GM12878 (cell line): ENCODE measurements at regions not wholly inside any gene's neighbourhood (a gene's known extent, or its start where the extent isn't known, plus 50 kb on each side); places are given as distances from the start of the nearest gene placed in this dataset.

Experiments
- ATAC-seq: fragments of 200-7000 bp; cut with Tn5 transposase; 3 replicates; pipeline ENCODE4 v1.9.1; 2020; ENCODE audit warnings: mild to moderate bottlenecking, moderate library complexity
- BruUV-seq: library from RNA; stranded (reverse); fragments of 400-500 nt; replicated peaks from 2 replicates; lab custom pipeline; 2021; lab: Mats Ljungman, UMichigan
- CTCF ChIA-PET: fragments of 300-600 bp; sonication (Branson Sonifier 250); formaldehyde crosslinking; extraction: SDS; loops from one replicate; lab custom pipeline; 2021; ENCODE audit warnings: inconsistent platforms; lab: Yijun Ruan, JAX
- POLR2A ChIA-PET: fragments of 350-600 bp; formaldehyde crosslinking; extraction: SDS; loops from one replicate; lab custom pipeline; 2021; ENCODE audit warnings: inconsistent platforms; lab: Charles Lee
- RAD21 ChIA-PET: fragments of 300-600 bp; sonication (Branson Sonifier 250); formaldehyde crosslinking; loops from one replicate; lab custom pipeline; 2023; ENCODE audit warnings: antibody characterized with exemption; ENCODE audit not compliant: unreplicated experiment; lab: Charles Lee
- SMC1A ChIA-PET: fragments of 300-600 bp; sonication (Branson Sonifier 250); formaldehyde crosslinking; loops from one replicate; lab custom pipeline; 2023; ENCODE audit not compliant: unreplicated experiment, uncharacterized antibody; lab: Charles Lee
- DNase-seq: peaks from one replicate; pipeline ENCODE4 v3.0.0-alpha.2; 2011; ENCODE audit warnings: low read depth, low spot score
- FAIRE-seq: peaks from 3 replicates; lab custom pipeline; 2011; peaks lifted over from hg19 to GRCh38; lab: Jason Lieb, UNC
- H2AFZ ChIP-seq: 2 replicates; pipeline ENCODE4 v1.6.0; 2011; ENCODE audit warnings: low read depth, low read length, control low read depth; ENCODE audit not compliant: control insufficient read depth
- H3K27ac ChIP-seq: 2 replicates; pipeline ENCODE4 v1.5.1; 2011; ENCODE audit warnings: control low read depth; ENCODE audit not compliant: control insufficient read depth, insufficient read depth
- H3K27me3 ChIP-seq, 2 experiments: replicated peaks in 1 of 2; 2 replicates each; pipeline versions ENCODE4 v1.6.0 to v1.6.1; 2011; ENCODE audit warnings: low read length in 1 of 2; ENCODE audit not compliant: control insufficient read depth in 2 of 2, insufficient read depth in 2 of 2
- H3K36me3 ChIP-seq, 2 experiments: 2 replicates each; pipeline ENCODE4 v1.5.1; 2011; ENCODE audit warnings: low read length in 1 of 2; ENCODE audit not compliant: control insufficient read depth in 2 of 2, insufficient read depth in 2 of 2
- H3K4me1 ChIP-seq: 2 replicates; pipeline ENCODE4 v1.6.1; 2011; ENCODE audit warnings: mild to moderate bottlenecking, low read length, moderate library complexity, mixed read lengths; ENCODE audit not compliant: control insufficient read depth, insufficient read depth
- H3K4me2 ChIP-seq: 2 replicates; pipeline ENCODE4 v1.6.0; 2011; ENCODE audit warnings: control low read depth; ENCODE audit not compliant: control insufficient read depth, insufficient read depth
- H3K4me3 ChIP-seq: fragments of 200-600 bp; sonication (generic); 2 replicates; pipeline ENCODE4 v1.5.1; 2016
- H3K79me2 ChIP-seq: 2 replicates; pipeline ENCODE4 v1.6.0; 2011; ENCODE audit warnings: low read length; ENCODE audit not compliant: control insufficient read depth, insufficient read depth
- H3K9ac ChIP-seq: 2 replicates; pipeline ENCODE4 v1.8.0; 2011; ENCODE audit warnings: low read length, control low read depth, mixed read lengths; ENCODE audit not compliant: control insufficient read depth, insufficient read depth
- H3K9me3 ChIP-seq: replicated peaks from 3 replicates; pipeline ENCODE4 v1.5.1; 2011; ENCODE audit warnings: mild to moderate bottlenecking, low read length; ENCODE audit not compliant: control insufficient read depth, insufficient read depth
- H4K20me1 ChIP-seq: 2 replicates; pipeline ENCODE4 v1.6.0; 2011; ENCODE audit not compliant: control insufficient read depth, insufficient read depth
- CBX5 ChIP-seq: sonication (generic); IDR thresholded peaks from 2 replicates; pipeline ENCODE4 v1.6.1; 2016; ENCODE audit warnings: low read depth, moderate library complexity, mild to moderate bottlenecking, inconsistent platforms
- CHD4 ChIP-seq: fragments of 200-600 bp; sonication (generic); IDR thresholded peaks from 2 replicates; pipeline ENCODE4 v1.6.1; 2016; ENCODE audit warnings: mild to moderate bottlenecking
- FOXM1 ChIP-seq: IDR thresholded peaks from 2 replicates; pipeline ENCODE4 v1.6.1; 2012; ENCODE audit warnings: low read depth, mild to moderate bottlenecking, inconsistent platforms, low read length, moderate library complexity
- GATAD2B ChIP-seq: fragments of 450-650 bp; conservative IDR thresholded peaks from 2 replicates; pipeline ENCODE4 v1.6.1; 2017; ENCODE audit warnings: low read depth, mild to moderate bottlenecking, moderate library complexity
- HDGF ChIP-seq: fragments of 450-650 bp; IDR thresholded peaks from 2 replicates; pipeline ENCODE4 v1.6.1; 2016; ENCODE audit warnings: antibody characterized with exemption
- JUNB ChIP-seq: IDR thresholded peaks from 2 replicates; pipeline ENCODE4 v1.6.1; 2016; ENCODE audit warnings: antibody characterized with exemption, mild to moderate bottlenecking
- KAT2A ChIP-seq: conservative IDR thresholded peaks from 2 replicates; pipeline ENCODE4 v1.6.1; 2011; ENCODE audit warnings: low read depth, low read length; ENCODE audit not compliant: control insufficient read depth
- LARP7 ChIP-seq: fragments of 450-650 bp; IDR thresholded peaks from 2 replicates; pipeline ENCODE4 v1.6.1; 2017; ENCODE audit warnings: mild to moderate bottlenecking
- MEF2A ChIP-seq: IDR thresholded peaks from 2 replicates; pipeline ENCODE4 v1.6.1; 2011; ENCODE audit warnings: low read depth, mild to moderate bottlenecking, low read length, moderate library complexity; ENCODE audit not compliant: insufficient read depth
- NFYB ChIP-seq: IDR thresholded peaks from 2 replicates; pipeline ENCODE4 v1.6.1; 2011; ENCODE audit warnings: low read depth, mild to moderate bottlenecking, low read length, improper control_type of control experiment, moderate library complexity; ENCODE audit not compliant: insufficient read depth
- RELA ChIP-seq: fragments of 450-650 bp; IDR thresholded peaks from 2 replicates; pipeline ENCODE4 v1.8.0; 2014; ENCODE audit warnings: borderline replicate concordance; ENCODE audit not compliant: partially characterized antibody
- ZNF384 ChIP-seq: IDR thresholded peaks from 2 replicates; pipeline ENCODE4 v1.6.1; 2012; ENCODE audit warnings: low read depth, mild to moderate bottlenecking, low read length, improper control_type of control experiment, borderline replicate concordance
- WGBS: methylation state at CpG from one replicate; pipeline ENCODE4 v1.1.6; 2016; ENCODE audit warnings: low lambda C conversion rate; ENCODE audit not compliant: insufficient replicate concordance, insufficient coverage; ENCODE audit errors: missing lambda C conversion rate; 5-methylcytosine and 5-hydroxymethylcytosine counted together
- in situ Hi-C: fragments of 300-500 bp; cut with MboI; formaldehyde crosslinking; loops from 9 replicates; pipeline ENCODE4 v1.14.3; 2018; ENCODE audit warnings: mixed read lengths
- intact Hi-C: fragments of 100-400 bp; cut with micrococcal nuclease; formaldehyde crosslinking; loops from one replicate; pipeline ENCODE4 v1.14.2; 2022; ENCODE audit not compliant: unreplicated experiment
- TF ChIP-seq, protein P1 (sequence below): IDR thresholded peaks from 2 replicates; pipeline ENCODE4 v1.6.1; 2012; ENCODE audit warnings: low read depth, low read length, improper control_type of control experiment

DNA sequence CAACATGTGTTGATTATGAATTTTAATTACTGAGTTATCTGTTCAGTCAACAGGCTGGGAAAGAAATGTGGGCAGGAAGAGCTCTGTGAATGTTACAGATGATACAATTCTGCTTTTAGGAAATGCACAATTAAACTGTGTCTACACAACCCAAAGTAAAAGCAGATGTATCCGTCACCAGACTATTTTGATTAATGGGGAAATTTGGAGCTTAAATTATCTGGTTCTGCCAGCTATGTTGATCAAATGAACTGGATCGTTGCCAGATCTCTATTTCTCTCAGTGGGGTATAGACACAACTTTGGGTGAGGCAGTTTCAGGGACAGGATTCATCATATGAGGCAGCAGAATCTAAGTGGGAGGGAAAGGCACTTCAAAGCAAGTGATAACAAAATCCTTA is 136.5 kb downstream of the NEUROD6 start:
- no peak for ATAC-seq
- no peak overlapping the region for H3K4me2 ChIP-seq
- no peak for TF ChIP-seq GATAD2B
- no peaks in the 10 kb centered on the region for H3K4me1 ChIP-seq
- H4K20me1 ChIP-seq = no peaks in the 10 kb centered on the region
- H3K27me3 ChIP-seq = no peaks in the 10 kb centered on the region
- H3K79me2 ChIP-seq = no peaks in the 10 kb centered on the region
- DNase-seq = no peak
- H3K9ac ChIP-seq = no peak overlapping the region
- H3K36me3 ChIP-seq = no peaks in the 10 kb centered on the region
- CTCF ChIA-PET = interaction anchor here (0.6 kb wide), 1 partner anchor 107 kb away, joined by 3 read pairs; no protein-coding TSS in a partner anchor
- no peak overlapping the region for H2AFZ ChIP-seq
- POLR2A ChIA-PET = no interaction called here
- in situ Hi-C loops (no loop called here), intact Hi-C loops (no loop called here)
- no TSS peak for BruUV-seq
- 41% methylated on average over 2 of the region's 2 CpGs for WGBS
- no peaks in the 10 kb centered on the region for H3K9me3 ChIP-seq
- no peak for FAIRE-seq
- no peak overlapping the region for H3K27ac ChIP-seq
- SMC1A ChIA-PET = no interaction called here
- no peak overlapping the region for H3K4me3 ChIP-seq
- RAD21 ChIA-PET = no interaction called here

DNA sequence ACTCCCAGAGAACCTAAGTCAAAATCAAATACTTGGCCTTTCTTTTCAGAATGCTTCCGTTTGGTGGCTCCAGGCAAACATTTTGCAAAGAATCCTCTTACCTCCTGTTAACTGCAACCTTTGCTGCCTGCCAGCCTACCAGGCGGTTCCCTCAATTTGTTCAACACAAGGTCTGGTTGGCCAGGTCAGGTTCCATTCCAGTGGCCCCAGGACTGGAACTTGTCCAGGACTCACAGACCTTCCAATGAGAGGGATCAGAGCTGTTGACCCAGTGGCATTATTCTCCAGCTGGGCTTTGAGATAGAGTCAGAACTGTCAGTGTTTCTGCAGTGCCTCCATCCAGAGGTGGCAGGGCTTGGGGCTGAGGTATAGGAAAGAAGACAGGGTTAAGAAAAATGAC is 137.0 kb downstream of the NEUROD6 start:
- RAD21 ChIA-PET = no interaction called here
- no peak overlapping the region for H2AFZ ChIP-seq
- in situ Hi-C loops = no loop called here
- no peak overlapping the region for H3K4me2 ChIP-seq
- no peak overlapping the region for H3K27ac ChIP-seq
- ATAC-seq (no peak), FAIRE-seq (no peak), DNase-seq (no peak)
- H4K20me1 ChIP-seq = no peaks in the 10 kb centered on the region
- WGBS = 0% methylated on average over 2 of the region's 2 CpGs
- BruUV-seq = no TSS peak
- POLR2A ChIA-PET = no interaction called here
- no peaks in the 10 kb centered on the region for H3K9me3 ChIP-seq
- SMC1A ChIA-PET = no interaction called here
- no peak overlapping the region for H3K9ac ChIP-seq
- TF ChIP-seq RELA (no peak), FOXM1 (no peak), HDGF (no peak), CBX5 (no peak), LARP7 (no peak), NFYB (no peak), MEF2A (no peak), KAT2A (no peak), JUNB (no peak), CHD4 (no peak), ZNF384 (no peak)
- TF ChIP-seq, protein P1, sequence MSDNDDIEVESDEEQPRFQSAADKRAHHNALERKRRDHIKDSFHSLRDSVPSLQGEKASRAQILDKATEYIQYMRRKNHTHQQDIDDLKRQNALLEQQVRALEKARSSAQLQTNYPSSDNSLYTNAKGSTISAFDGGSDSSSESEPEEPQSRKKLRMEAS = no peak
- H3K79me2 ChIP-seq = no peaks in the 10 kb centered on the region
- no peak overlapping the region for H3K4me3 ChIP-seq
- H3K4me1 ChIP-seq = no peaks in the 10 kb centered on the region
- H3K27me3 ChIP-seq = no peaks in the 10 kb centered on the region
- no peaks in the 10 kb centered on the region for H3K36me3 ChIP-seq
- CTCF ChIA-PET = interaction anchor here (0.6 kb wide), 1 partner anchor 107 kb away, joined by 3 read pairs; no protein-coding TSS in a partner anchor
- intact Hi-C loops = no loop called here
